Astrocyte of the cerebellum (primary cell): ENCODE measurements at regions not wholly inside any gene's neighbourhood (a gene's known extent, or its start where the extent isn't known, plus 50 kb on each side); places are given as distances from the start of the nearest gene placed in this dataset.

Source experiments
- DNase-seq: peaks from one replicate; pipeline ENCODE4 v3.0.0-alpha.2; 2011; ENCODE audit warnings: low read depth
- H3K4me3 ChIP-seq: 2 replicates; pipeline ENCODE4 v1.5.1; 2011; ENCODE audit warnings: mild to moderate bottlenecking, low read depth, low read length, moderate library complexity
- in situ Hi-C: cut with HindIII; loops from 2 replicates; pipeline ENCODE4 v1.10.0; 2017; ENCODE audit warnings: low sequenced_read_pairs
- TF ChIP-seq, protein P1 (sequence below): IDR thresholded peaks from 2 replicates; pipeline ENCODE4 v1.5.1; 2012; ENCODE audit warnings: low read length, low read depth, moderate library complexity, mild to moderate bottlenecking; ENCODE audit errors: missing control alignments

DNA sequence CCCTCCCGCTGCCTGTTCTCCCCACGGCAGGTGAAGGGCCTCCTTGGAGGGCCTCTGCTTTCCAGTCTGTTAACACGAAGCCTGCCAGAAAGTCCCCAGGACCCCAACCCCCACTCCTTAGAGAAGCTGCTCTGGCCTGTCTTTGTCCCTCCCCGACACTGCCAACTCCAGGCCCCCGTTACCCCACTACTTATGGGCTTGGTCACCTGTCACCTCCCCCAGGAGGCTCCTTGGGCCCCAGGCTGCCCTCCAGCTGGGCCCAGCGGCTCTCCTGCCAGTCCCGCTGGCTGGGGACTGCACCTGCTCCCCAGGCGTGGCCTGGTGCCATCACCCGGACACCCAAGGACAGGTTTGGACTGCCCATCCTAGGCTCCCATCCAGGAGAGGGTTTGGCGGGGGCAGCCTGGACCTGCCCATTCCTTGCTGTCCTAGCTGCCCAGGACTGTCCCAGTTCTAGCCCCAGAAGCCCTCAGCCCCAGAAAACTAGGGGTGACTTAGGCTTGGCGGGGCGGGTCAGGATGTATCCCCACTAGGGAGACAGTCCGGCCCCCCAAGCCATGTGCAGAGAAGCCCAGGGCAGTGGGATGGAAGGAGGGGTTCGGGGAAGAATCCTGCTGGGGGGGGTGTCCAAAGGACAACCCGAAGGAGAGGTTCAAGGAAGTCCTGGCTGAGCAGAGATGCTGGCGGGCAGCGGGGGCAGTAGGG is 155.7 kb upstream of the C14orf180 start:
- in situ Hi-C loops, result no loop called here
- TF ChIP-seq, protein P1, sequence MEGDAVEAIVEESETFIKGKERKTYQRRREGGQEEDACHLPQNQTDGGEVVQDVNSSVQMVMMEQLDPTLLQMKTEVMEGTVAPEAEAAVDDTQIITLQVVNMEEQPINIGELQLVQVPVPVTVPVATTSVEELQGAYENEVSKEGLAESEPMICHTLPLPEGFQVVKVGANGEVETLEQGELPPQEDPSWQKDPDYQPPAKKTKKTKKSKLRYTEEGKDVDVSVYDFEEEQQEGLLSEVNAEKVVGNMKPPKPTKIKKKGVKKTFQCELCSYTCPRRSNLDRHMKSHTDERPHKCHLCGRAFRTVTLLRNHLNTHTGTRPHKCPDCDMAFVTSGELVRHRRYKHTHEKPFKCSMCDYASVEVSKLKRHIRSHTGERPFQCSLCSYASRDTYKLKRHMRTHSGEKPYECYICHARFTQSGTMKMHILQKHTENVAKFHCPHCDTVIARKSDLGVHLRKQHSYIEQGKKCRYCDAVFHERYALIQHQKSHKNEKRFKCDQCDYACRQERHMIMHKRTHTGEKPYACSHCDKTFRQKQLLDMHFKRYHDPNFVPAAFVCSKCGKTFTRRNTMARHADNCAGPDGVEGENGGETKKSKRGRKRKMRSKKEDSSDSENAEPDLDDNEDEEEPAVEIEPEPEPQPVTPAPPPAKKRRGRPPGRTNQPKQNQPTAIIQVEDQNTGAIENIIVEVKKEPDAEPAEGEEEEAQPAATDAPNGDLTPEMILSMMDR, result no peak
- no peak for DNase-seq
- H3K4me3 ChIP-seq, result no peak overlapping the region

DNA sequence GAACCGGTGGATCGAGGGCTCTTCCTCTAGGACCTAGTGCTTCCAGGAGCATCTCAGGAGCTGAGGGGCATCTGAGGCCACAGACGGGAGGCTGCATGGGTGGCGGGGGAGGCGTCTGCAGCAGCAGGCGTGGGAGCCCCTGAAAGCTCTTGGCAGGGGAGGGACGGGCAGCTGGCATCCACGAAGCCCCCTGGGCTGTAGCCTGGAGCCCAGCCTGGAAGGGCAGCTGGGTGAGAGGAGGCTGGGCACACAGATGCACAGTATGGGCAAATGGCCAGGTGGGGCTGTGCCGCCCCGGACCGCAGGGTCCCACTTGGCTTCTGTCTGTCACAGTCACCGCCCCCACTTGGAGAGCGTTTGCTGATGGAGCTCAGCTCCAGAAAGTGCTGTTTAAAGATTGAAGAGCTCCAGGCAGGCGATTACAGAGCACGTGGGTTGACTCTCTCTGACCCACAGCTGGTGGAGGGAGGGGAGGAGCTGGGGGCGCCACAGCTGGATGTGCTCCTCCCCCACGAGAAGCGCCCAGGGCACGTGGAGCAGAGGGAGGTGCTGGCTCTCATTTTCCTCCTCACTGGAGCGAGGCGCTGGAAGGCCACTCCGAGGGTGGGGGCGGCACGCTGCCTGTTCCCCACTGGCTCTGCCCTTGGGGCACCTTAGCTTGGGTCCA is 155.0 kb upstream of the C14orf180 start:
- TF ChIP-seq, protein P1, result no peak
- no peak for DNase-seq
- no peak overlapping the region for H3K4me3 ChIP-seq
- in situ Hi-C loops, result no loop called here

DNA sequence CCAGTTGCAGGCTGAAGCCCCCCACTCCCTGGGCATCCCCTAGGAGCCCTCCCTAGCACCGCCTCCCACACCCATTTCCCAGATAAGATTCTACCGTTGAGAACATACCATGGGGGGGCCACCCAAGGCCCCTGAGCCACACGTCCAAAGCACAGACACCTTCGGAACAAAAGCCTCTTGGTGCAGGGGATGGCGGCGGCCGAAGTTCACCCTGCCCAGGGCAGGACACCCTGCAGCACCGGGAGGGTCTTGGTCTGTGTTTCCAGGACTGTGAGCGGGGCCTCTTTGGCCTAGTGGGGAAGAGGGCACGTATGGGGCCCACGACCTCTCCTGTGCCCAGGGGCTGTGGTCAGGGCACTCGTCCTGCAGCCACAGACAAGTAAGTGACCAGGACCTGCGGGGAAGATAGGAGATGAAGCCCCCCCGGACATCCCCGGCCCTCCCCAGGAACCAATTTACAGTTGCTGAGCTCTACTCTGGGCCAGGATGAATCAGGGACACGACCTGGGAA is 154.3 kb upstream of the C14orf180 start:
- in situ Hi-C loops, result no loop called here
- TF ChIP-seq, protein P1, result no peak
- DNase-seq, result no peak
- no peak overlapping the region for H3K4me3 ChIP-seq

DNA sequence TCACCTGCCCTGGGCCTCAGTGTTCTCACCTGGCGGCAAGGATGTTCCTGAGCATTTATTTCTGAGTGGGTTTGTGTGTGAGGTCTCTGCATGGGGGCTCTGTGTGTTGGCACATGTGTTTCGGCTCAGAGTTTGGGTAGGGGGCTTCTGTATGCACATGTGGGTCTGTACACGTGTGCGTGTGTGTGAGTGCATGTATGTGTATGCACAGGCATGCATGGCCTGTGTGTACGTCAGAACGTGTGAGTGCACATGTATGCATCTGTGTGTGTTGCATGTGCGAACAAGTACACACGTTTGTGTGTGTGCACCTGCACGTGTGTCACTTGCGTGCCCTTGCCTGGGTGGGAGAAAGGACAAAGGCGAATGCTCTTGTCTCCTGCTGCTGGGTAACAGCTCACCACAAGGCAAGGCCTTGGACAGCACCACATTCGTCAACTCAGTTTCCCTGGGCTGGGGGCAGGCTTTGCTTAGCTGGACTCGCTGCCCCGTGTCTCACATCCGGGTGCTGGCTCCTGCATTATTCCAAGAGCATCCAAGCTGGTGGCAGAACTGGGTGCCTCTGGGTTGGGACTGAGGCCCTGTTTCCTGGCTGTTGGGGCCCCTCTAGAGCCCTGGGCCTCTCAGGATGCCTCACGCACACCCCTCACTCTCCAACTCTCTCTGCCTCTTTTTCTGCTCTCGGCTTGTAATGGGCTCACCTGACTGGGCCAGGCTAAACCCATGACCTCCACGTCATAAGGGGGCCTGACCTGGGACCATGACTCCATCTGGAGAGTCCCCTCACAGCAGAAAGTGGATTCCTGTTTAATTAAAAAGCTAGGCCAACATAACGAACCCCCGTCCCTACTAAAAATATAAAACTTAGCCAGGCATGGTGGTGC is 153.6 kb upstream of the C14orf180 start:
- no peak overlapping the region for H3K4me3 ChIP-seq
- in situ Hi-C loops, result no loop called here
- no peak for DNase-seq
- TF ChIP-seq, protein P1, result no peak

DNA sequence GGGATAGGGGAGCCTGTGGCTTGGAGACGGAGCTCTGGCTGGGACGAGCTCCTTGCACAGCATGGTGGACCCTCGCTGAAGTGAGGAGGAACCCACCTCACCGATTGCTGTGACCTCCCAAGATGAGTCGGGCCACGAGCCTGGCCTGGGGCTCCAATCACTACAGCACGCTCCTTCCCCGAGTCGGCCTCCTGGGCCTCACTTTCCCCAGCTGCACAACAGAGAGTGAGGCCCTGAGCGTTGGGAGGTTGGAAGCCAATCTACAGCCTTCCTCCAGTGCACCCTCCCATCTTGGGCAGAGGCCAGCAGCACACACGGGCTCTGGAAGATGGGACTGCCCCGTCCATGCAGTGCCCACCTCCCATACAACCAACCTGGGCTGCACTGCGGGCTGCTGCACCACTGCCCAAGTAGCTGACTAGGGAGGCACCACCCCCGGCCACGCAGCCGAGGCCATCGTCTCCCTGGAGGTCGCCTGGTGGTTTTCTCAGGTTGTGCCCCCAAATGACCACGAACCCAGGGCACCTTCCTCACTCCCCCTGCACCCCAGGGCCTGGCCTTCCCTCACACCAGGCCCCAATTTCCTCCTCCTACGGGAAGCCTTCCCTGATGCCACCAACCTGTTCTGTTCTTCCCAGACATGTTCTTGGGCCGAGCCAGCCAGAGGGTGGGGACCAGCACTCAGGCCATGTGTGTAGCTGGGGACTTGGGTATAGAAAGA is 152.3 kb upstream of the C14orf180 start:
- DNase-seq, result no peak
- TF ChIP-seq, protein P1, result no peak
- H3K4me3 ChIP-seq, result no peak overlapping the region
- in situ Hi-C loops, result no loop called here
